ENCODE measurements at regions not wholly inside any gene's neighbourhood (a gene's known extent, or its start where the extent isn't known, plus 50 kb on each side); places are given as distances from the start of the nearest gene placed in this dataset.
A peak's percentile ranks its signal among the peaks of the same experiment; 100 is the strongest.
"Not testable (repeated sequence)": the region's sequence is repeated elsewhere in the genome, so short reads cannot be mapped to it uniquely, and the experiment has no call there.

GRCh38 chr2:217367464-217367863 is 507.6 kb upstream of the TNP1 start:
- DNase-seq (ENCODE audit: low spot score): peak; percentile 22

DNA sequence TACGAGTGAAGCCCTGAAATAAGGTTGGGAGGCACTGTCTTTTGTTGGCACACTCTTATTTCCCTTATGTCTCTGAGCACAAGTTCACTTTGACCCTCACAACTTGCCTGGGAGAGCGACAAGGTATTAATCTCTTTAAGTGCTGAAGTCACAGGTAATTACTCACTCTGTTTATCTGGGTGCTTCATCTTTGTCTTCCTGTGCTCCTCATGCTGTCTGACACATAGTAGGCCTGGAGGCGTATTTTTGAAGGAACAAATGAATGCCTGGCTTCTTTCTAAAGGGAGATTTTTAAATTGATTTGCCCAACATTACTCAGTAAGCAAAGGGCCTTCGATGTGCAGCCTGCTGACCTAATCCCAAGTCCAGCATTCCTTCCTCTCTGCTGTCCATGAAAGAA is 507.1 kb upstream of the TNP1 start:
- DNase-seq (ENCODE audit: low spot score): no peak

DNA sequence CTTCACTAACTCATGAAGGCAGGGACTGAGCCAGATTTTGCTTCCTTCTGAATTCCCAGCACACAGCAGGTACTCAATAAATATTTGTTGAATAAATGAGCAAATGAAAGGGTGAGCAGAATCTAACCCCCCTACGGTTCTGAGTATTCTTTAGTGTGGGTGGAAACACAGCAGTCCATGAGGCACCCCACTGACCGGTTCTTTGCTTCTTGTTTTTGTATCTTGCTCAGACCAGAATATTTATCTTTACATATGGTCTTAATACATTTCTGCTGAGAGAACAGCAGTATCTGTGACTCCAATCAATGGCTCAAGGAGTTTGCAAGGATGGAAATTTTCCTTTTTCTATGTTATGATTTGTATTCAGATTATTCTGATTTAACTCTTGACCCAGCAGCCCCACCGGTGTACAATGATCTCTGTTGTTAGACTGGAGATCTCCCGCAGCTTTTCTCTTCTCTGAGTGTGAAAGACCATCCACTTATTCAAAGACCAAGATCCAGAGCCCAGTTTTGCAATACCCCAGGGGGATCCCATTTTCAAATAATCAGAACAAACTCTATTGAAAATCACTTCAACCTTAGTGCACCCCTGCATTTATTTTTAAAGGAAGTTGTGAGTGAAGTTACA is 506.5 kb upstream of the TNP1 start:
- DNase-seq (ENCODE audit: low spot score): no peak

GRCh38 chr2:217365656-217366055 is 505.8 kb upstream of the TNP1 start:
- no peak for DNase-seq (ENCODE audit: low spot score)

DNA sequence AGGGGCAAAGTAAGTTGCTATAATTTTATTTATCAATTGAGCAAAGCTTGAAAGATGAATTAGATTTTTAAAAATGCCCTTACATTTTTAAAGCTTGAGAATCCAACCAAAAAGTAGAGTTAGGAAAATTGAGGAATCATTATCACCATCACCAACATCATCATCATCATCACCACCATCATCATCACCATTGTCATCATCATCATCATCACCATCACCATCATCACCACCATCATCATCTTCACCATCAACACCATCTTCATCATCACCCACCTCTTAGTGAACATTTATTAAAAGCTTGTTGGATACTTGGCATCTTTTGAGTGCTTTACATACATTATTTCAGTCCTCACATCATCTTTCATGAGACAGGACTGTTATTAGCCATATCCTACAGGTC is 504.4 kb upstream of the TNP1 start:
- DNase-seq (ENCODE audit: low spot score): no peak

DNA sequence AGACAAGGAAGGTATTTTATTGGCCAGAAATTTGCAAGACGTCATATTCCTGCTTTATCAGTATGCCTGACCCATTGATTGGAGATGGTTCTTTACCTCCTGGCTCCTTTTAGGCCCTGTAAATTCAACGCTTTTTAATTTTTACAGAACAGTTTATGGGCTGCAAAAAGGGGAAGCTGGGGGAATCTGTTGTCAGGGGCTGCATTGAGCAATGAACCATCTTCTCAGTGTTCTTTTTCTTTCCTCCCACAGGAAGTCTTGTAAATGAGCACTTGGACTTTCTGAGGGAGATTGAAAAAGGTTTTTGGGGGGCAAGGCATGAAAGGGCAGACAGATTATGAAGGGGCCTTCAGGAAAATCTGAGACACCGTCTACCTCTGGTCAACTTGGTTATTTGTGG is 503.6 kb upstream of the TNP1 start:
- DNase-seq (ENCODE audit: low spot score): no peak

- DNase-seq (ENCODE audit: low spot score): no peak
Observed at GRCh38 chr2:217362710-217363109, 502.8 kb upstream of the TNP1 start.

- no peak for DNase-seq (ENCODE audit: low spot score)
Observed at GRCh38 chr2:217362286-217362685, 502.4 kb upstream of the TNP1 start.

DNA sequence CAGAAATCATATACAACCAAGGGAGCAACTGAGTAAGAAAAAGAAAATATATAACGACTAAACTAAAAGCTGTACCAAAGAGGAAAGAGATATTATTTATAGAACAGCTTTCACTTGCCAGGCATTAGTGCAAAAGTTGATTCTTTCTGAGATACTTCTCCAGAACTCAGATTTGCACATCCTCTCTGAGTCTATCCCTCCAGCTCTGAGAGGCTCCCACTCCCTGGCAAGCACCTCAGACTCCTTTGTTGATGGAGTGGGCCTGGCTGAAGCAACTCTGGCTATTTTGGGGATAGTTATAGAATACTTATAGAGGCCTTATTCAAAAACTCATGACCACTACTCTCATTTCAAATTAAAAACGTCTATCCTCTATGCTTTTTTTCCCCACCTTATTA is 501.6 kb upstream of the TNP1 start:
- no peak for DNase-seq (ENCODE audit: low spot score)

GRCh38 chr2:217360781-217361482 is 501.1 kb upstream of the TNP1 start:
- peak; percentile 81 for DNase-seq (ENCODE audit: low spot score)

GRCh38 chr2:217360111-217360510 is 500.2 kb upstream of the TNP1 start:
- DNase-seq (ENCODE audit: low spot score): no peak

GRCh38 chr2:217357886-217358620 is 498.2 kb upstream of the TNP1 start:
- no peak for DNase-seq (ENCODE audit: low spot score)

- DNase-seq (ENCODE audit: low spot score): no peak
Observed at GRCh38 chr2:217356781-217357180, 496.9 kb upstream of the TNP1 start.

- no peak for DNase-seq (ENCODE audit: low spot score)
Observed at GRCh38 chr2:217356142-217356541, 496.3 kb upstream of the TNP1 start.

GRCh38 chr2:217353591-217353990 is 493.7 kb upstream of the TNP1 start:
- DNase-seq (ENCODE audit: low spot score): no peak

- DNase-seq (ENCODE audit: low spot score): no peak
Observed at GRCh38 chr2:217351378-217351777, 491.5 kb upstream of the TNP1 start.

DNA sequence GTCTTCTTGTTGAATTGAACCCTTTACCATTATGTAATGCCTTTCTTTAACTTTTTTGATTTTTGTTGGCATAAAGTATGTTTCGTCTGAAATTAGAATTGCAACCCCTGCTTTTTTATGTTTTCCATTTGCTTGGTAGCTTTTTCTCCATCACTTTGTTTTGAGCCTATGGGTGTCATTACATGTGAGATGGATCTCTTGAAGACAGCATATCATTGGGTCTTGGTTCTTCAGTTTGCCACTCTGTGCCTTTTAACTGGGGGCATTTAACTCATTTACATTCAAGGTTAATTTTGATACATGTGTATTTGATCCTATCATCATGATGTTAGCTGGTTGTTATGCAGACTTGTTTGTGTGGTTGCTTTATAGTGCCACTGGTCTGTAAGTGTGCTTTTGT is 489.4 kb upstream of the TNP1 start:
- DNase-seq (ENCODE audit: low spot score): no peak

DNA sequence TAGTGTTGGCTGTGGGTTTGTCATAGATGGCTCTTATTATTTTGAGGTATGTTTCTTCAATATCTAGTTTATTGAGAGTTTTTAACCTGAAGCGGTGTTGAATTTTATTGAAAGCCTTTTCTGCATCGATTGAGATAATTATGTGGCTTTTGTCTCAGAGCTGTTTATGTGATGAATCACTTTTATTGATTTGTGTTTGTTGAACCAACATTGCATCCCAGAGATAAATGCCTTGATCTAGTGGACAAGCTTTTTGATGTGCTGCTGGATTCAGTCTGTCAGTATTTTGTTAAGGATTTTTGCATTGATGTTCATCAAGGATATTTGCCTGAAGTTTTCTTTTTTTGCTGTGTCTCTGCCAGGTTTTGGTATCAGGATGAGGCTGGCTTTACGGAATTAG is 487.8 kb upstream of the TNP1 start:
- DNase-seq (ENCODE audit: low spot score): not testable (repeated sequence)

GRCh38 chr2:217346043-217346442 is 486.2 kb upstream of the TNP1 start:
- DNase-seq (ENCODE audit: low spot score): not testable (repeated sequence)

DNA sequence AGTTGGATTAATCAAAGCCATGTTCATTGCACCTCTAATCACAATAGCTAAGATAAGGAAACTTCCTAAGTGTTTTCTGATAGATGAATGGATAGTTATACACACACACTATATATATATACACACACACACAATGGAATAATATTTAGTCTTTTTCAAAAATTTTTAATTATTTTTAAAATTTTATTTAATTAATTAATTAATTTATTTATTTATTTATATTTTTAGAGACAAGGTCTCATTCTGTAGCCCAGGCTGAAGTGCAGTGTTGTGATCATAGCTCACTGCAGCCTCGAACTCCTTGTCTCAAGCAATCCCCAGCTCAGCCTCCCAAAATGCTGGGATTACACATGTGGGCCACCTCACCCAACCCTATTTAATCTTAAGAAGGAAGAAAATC is 481.0 kb upstream of the TNP1 start:
- DNase-seq (ENCODE audit: low spot score): no peak

DNA sequence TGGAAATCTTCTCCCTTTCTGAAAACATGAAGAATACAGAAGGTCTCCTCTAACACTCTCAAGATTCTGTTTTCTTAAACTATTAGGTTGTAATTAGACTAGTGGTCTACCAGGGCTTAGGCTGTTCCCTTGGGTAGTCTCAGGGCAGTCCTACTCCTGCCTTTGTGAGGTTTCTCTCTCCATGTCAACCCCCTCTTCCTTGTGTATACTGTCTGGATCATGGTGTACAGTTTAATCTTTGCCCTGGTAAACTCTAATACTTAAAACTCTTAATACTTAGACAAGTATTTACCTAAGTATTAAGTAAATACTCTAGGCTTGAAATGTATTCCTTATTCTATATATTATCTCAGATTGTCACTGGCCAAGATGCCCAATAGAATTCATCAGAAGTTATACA is 480.3 kb upstream of the TNP1 start:
- DNase-seq (ENCODE audit: low spot score): no peak

- DNase-seq (ENCODE audit: low spot score): no peak
Observed at GRCh38 chr2:217339753-217340152, 479.9 kb upstream of the TNP1 start.

GRCh38 chr2:217338306-217338916 is 478.5 kb upstream of the TNP1 start:
- DNase-seq (ENCODE audit: low spot score): peak; percentile 62
